ENCODE measurements at regions not wholly inside any gene's neighbourhood (a gene's known extent, or its start where the extent isn't known, plus 50 kb on each side); places are given as distances from the start of the nearest gene placed in this dataset.

DNA sequence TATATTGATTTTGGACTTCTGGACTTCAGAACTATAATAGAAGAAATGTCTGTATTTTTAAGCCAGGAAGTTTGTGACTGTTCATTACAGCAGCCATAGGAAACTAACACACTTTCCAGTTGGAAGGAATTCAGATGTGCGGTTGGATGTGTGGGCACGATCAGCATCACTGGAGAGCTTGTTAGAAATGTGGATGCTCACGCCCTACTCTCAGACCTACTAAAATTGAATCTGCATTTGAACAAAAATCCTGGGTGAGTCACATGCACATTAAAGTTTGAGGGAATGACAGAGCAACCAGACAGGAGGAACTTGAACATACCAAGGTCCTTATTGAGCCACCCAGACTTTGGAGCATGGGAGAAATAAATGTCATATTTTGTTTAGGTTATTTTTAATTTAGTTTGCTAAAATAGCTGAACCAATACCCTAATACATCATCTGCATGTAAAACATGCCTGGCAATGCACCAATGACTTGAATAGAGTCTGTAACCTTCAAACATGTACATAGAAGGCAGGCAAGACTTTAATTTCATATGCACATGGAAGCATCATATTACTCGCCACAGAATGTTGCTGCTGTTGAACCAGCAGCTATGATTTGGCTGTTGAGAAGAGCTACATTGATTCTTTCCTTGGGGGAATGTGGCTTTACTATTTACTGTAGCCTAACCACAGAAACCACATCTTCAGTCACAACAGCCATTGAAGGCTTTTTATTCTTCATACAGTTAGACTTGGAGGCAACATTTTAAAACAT lies 346.2 kb downstream of the BARHL2 start:
- 88 to 91% methylated on average over 4 of the region's 4 CpGs for WGBS, 2 donors (ENCODE audit: low coverage in 1 of 2)
- no peaks in the 10 kb centered on the region for H3K27me3 ChIP-seq
- no peak for ATAC-seq
- H3K27ac ChIP-seq, result no peak overlapping the region
- no peaks in the 10 kb centered on the region for H3K36me3 ChIP-seq
- H3K4me3 ChIP-seq, result no peak overlapping the region
- no peaks in the 10 kb centered on the region for H3K4me1 ChIP-seq
- TF ChIP-seq, protein P1, sequence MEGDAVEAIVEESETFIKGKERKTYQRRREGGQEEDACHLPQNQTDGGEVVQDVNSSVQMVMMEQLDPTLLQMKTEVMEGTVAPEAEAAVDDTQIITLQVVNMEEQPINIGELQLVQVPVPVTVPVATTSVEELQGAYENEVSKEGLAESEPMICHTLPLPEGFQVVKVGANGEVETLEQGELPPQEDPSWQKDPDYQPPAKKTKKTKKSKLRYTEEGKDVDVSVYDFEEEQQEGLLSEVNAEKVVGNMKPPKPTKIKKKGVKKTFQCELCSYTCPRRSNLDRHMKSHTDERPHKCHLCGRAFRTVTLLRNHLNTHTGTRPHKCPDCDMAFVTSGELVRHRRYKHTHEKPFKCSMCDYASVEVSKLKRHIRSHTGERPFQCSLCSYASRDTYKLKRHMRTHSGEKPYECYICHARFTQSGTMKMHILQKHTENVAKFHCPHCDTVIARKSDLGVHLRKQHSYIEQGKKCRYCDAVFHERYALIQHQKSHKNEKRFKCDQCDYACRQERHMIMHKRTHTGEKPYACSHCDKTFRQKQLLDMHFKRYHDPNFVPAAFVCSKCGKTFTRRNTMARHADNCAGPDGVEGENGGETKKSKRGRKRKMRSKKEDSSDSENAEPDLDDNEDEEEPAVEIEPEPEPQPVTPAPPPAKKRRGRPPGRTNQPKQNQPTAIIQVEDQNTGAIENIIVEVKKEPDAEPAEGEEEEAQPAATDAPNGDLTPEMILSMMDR (IDR thresholded peaks at IDR 0.05), result no peak
- TF ChIP-seq EP300 (IDR thresholded peaks at IDR 0.05) (no peak), POLR2A (IDR thresholded peaks at IDR 0.05) (no peak), POLR2AphosphoS5 (IDR thresholded peaks at IDR 0.05) (no peak)
- no peaks in the 10 kb centered on the region for H3K9me3 ChIP-seq

DNA sequence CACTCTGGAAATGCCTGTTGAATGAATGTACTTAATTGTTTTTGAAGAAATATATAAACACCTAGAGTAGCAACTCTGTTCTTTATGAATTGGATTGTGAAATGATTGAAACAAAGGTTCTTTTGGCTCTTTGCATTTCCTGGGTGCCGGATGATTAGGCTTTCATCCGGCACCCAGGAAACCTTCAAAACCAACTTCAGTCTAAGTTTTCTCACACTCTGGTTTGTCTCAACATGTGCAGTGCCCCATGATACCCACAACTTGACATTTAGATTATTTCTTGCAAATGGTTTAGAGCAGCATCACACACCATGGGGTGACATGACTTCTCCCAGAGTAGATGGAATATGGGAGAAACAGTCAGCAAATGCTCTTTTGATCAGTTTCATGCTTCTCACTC lies 354.9 kb downstream of the BARHL2 start:
- no peak overlapping the region for H3K4me3 ChIP-seq
- peaks cover 0 to 3% (median 0%) of the 10 kb centered on the region in 3 donors for H3K9me3 ChIP-seq
- WGBS, 2 donors (ENCODE audit: low coverage in 1 of 2), result 79 to 93% methylated on average over 2 of the region's 2 CpGs
- H3K27me3 ChIP-seq, result no peaks in the 10 kb centered on the region
- H3K27ac ChIP-seq, result no peak overlapping the region
- no peaks in the 10 kb centered on the region for H3K4me1 ChIP-seq
- TF ChIP-seq POLR2AphosphoS5 (IDR thresholded peaks at IDR 0.05), result no peak
- no peaks in the 10 kb centered on the region for H3K36me3 ChIP-seq
- no peak for ATAC-seq

DNA sequence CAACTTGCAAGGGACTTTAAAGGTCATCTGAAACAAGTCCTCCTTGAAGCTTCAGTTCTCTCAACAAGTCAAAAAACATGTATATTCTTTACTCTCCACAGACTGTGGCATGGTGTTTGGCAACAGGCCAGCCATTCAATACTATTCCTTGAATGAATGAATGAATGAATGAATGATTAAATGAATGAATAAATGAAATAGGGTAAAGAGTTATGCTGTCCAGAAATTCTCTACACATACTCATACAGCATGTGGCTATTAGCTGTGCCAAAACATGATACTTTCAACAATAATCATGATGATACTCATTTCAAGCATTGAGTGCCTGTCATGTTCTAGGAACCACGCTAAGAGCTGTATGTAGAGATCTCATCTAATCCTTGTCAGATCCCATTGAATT lies 356.1 kb downstream of the BARHL2 start:
- Histone ChIP-seq H3K4me1 (no peaks in the 10 kb centered on the region), H3K4me3 (no peak overlapping the region), H3K36me3 (no peaks in the 10 kb centered on the region), H3K27ac (no peak overlapping the region), H3K9me3 (peaks cover 0 to 3% (median 0%) of the 10 kb centered on the region in 3 donors), H3K27me3 (no peaks in the 10 kb centered on the region)
- WGBS, 2 donors (ENCODE audit: low coverage in 1 of 2), result 78 to 89% methylated on average over 1 of the region's 1 CpG
- ATAC-seq, result no peak
- TF ChIP-seq, protein P1 (IDR thresholded peaks at IDR 0.05), result no peak
- no peak for TF ChIP-seq POLR2A (IDR thresholded peaks at IDR 0.05)

DNA sequence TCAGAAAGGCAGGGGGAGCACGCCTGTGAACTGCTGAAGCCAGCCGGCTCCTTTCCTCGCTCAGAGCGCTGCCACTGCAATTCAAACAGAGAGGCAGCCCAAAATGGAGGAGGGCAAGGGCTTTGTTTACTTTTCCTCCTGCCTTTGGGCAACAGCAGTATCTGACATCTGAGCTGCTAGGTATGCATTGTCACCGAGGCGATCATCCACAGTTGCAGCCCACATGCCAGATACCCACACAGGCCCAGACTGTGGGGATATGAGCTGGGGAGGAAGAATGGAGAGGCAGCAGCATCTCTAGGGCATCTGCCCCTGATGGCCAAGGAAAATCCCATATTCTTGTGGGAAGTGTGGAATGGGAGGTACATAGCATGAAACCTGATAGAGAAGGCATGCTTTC lies 357.1 kb downstream of the BARHL2 start:
- Histone ChIP-seq H3K27ac (no peak overlapping the region), H3K4me1 (no peaks in the 10 kb centered on the region), H3K27me3 (no peaks in the 10 kb centered on the region), H3K36me3 (no peaks in the 10 kb centered on the region), H3K9me3 (no peaks in the 10 kb centered on the region), H3K4me3 (no peak overlapping the region)
- 72% methylated on average over 6 of the region's 6 CpGs; no CpG with 5 or more reads in 1 of the 2 donors for WGBS, 2 donors (ENCODE audit: low coverage in 1 of 2)
- ATAC-seq, result no peak
- TF ChIP-seq POLR2AphosphoS5 (IDR thresholded peaks at IDR 0.05) (no peak), POLR2A (IDR thresholded peaks at IDR 0.05) (no peak), EP300 (IDR thresholded peaks at IDR 0.05) (no peak)
- TF ChIP-seq, protein P1 (IDR thresholded peaks at IDR 0.05), result no peak

DNA sequence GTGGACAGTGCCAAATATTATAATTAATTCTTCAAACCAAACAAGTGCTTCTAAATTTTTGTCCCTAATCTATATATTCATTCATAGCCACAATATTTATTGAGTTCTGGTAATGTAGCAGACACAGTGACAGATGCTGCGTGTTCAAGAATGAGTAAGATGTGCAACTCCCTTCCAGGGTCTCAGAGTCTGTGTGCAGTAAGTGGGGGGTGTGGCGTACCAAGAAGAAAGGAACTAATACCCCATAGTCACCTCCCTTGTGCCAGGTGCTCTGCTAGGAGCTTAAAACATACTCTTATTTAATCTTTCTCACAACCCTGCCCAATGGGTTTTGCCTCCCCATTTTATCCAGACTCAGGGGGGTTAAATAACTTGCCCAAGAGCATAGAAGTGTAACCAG lies 358.7 kb downstream of the BARHL2 start:
- no peaks in the 10 kb centered on the region for H3K36me3 ChIP-seq
- H3K27me3 ChIP-seq, result no peaks in the 10 kb centered on the region
- no peaks in the 10 kb centered on the region for H3K4me1 ChIP-seq
- H3K27ac ChIP-seq, result no peak overlapping the region
- no peak for TF ChIP-seq POLR2AphosphoS5 (IDR thresholded peaks at IDR 0.05)
- no peak for TF ChIP-seq EP300 (IDR thresholded peaks at IDR 0.05)
- TF ChIP-seq POLR2A (IDR thresholded peaks at IDR 0.05), result no peak
- TF ChIP-seq, protein P1 (IDR thresholded peaks at IDR 0.05), result no peak
- no peaks in the 10 kb centered on the region for H3K9me3 ChIP-seq
- no peak overlapping the region for H3K4me3 ChIP-seq
- ATAC-seq, result no peak
- 80% methylated on average over 2 of the region's 2 CpGs; no CpG with 5 or more reads in 1 of the 2 donors for WGBS, 2 donors (ENCODE audit: low coverage in 1 of 2)

Measured in gastroesophageal sphincter (tissue), 4 donors.